Stomach (tissue), 8 donors: ENCODE measurements at regions not wholly inside any gene's neighbourhood (a gene's known extent, or its start where the extent isn't known, plus 50 kb on each side); places are given as distances from the start of the nearest gene placed in this dataset.
A peak's percentile ranks its signal among the peaks of the same experiment; 100 is the strongest.

Experiments used
- DNase-seq, 2 donors: peaks; one replicate each; pipeline versions ENCODE4 v3.0.0 to v3.0.0-alpha.2; 2013 to 2019
- H3K27ac ChIP-seq, 5 donors: fragments of 200-600 bp in 4 of 5; sonication (generic) in 4 of 5; one replicate each; pipeline ENCODE4 v1.5.1; 2013 to 2019; ENCODE audit warnings: mild to moderate bottlenecking in 1 of 5, moderate library complexity in 1 of 5
- H3K27me3 ChIP-seq, 3 donors: fragments of 200-600 bp; sonication (generic); one replicate each; pipeline ENCODE4 v1.5.1; 2017 to 2019; ENCODE audit warnings: mixed run types in 1 of 3
- H3K36me3 ChIP-seq, 4 donors: fragments of 200-600 bp; sonication (generic); 1 replicate in 3 of 4; 2 replicates in 1 of 4; pipeline ENCODE4 v1.5.1; 2016 to 2019
- H3K4me1 ChIP-seq, 4 donors: fragments of 200-600 bp; sonication (generic); one replicate each; pipeline ENCODE4 v1.5.1; 2016 to 2019
- H3K4me3 ChIP-seq, 4 donors: fragments of 200-600 bp; sonication (generic) in 3 of 4; one replicate each; pipeline ENCODE4 v1.5.1; 2016 to 2019; ENCODE audit warnings: mild to moderate bottlenecking in 1 of 4
- H3K9me3 ChIP-seq, 4 donors: fragments of 200-600 bp; sonication (generic); one replicate each; pipeline ENCODE4 v1.5.1; 2016 to 2019
- CTCF ChIP-seq, 7 experiments: fragments of 450-650 bp in 4 of 7; fragments of 200-600 bp in 3 of 7; sonication (generic) in 3 of 7; IDR thresholded peaks; one replicate each; pipeline ENCODE4 v1.5.1; 2016 to 2019; ENCODE audit warnings: antibody characterized with exemption in 7 of 7, control low read depth in 2 of 7, mild to moderate bottlenecking in 1 of 7
- EP300 ChIP-seq: sonication (generic); formaldehyde crosslinking; IDR thresholded peaks from one replicate; pipeline ENCODE4 v1.6.1; 2017; ENCODE audit warnings: antibody characterized with exemption
- POLR2A ChIP-seq, 4 donors: fragments of 450-650 bp; IDR thresholded peaks; one replicate each; pipeline ENCODE4 v1.6.1; 2016; ENCODE audit warnings: antibody characterized with exemption in 4 of 4, control low read depth in 2 of 4, mild to moderate bottlenecking in 1 of 4, moderate library complexity in 1 of 4
- POLR2AphosphoS5 ChIP-seq, 3 donors: sonication (generic); formaldehyde crosslinking; IDR thresholded peaks; one replicate each; pipeline ENCODE4 v1.6.1; 2016; ENCODE audit warnings: antibody characterized with exemption in 3 of 3
- WGBS, 5 donors: extraction: QIAGEN DNeasy Blood & Tissue Kit in 3 of 5; methylation state at CpG; one replicate each; pipeline versions ENCODE4 v1.1.5 to v1.1.7; 2013 to 2018; 5-methylcytosine and 5-hydroxymethylcytosine counted together
- intact Hi-C: fragments of 100-400 bp; cut with DNase I; formaldehyde crosslinking; loops from one replicate; pipeline ENCODE4 v1.15.1; 2023; ENCODE audit warnings: low total_unique reads
- donor health status: healthy with polysubstance abuse.
- donor health status: Bipolar disorder and iron deficiency.
- donor health status: healthy.

- WGBS, 5 donors = 87 to 95% (median 91%) methylated on average over 2 to 3 of the region's 3 CpGs
- Histone ChIP-seq H3K27me3 (no peaks in the 10 kb centered on the region), H3K9me3 (no peaks in the 10 kb centered on the region), H3K4me3 (no peak overlapping the region), H3K27ac (no peak overlapping the region), H3K36me3 (no peaks in the 10 kb centered on the region), H3K4me1 (no peaks in the 10 kb centered on the region)
- TF ChIP-seq POLR2A (IDR thresholded peaks at IDR 0.05) = no peak
- no peak for TF ChIP-seq EP300
- no peak for TF ChIP-seq POLR2AphosphoS5 (IDR thresholded peaks at IDR 0.05)
- TF ChIP-seq CTCF (IDR thresholded peaks at IDR 0.05) = no peak
- no peak for DNase-seq
- intact Hi-C loops = no loop called here
Measured at GRCh38 chr2:104402825-104403224, 451.1 kb upstream of the POU3F3 start.

GRCh38 chr2:104404526-104404925 lies 449.4 kb upstream of the POU3F3 start:
- no peak overlapping the region for H3K4me3 ChIP-seq
- H3K36me3 ChIP-seq = no peaks in the 10 kb centered on the region
- TF ChIP-seq POLR2A (IDR thresholded peaks at IDR 0.05) (no peak), POLR2AphosphoS5 (IDR thresholded peaks at IDR 0.05) (no peak), EP300 (no peak), CTCF (IDR thresholded peaks at IDR 0.05) (no peak)
- H3K4me1 ChIP-seq = no peaks in the 10 kb centered on the region
- no peak overlapping the region for H3K27ac ChIP-seq
- no peaks in the 10 kb centered on the region for H3K27me3 ChIP-seq
- WGBS, 5 donors = 66 to 81% (median 71%) methylated on average over 6 of the region's 6 CpGs
- DNase-seq = no peak
- intact Hi-C loops = no loop called here
- no peaks in the 10 kb centered on the region for H3K9me3 ChIP-seq

GRCh38 chr2:104405623-104406022 lies 448.3 kb upstream of the POU3F3 start:
- TF ChIP-seq POLR2AphosphoS5 (IDR thresholded peaks at IDR 0.05) (no peak), CTCF (IDR thresholded peaks at IDR 0.05) (no peak), EP300 (no peak), POLR2A (IDR thresholded peaks at IDR 0.05) (no peak)
- Histone ChIP-seq H3K36me3 (no peaks in the 10 kb centered on the region), H3K9me3 (no peaks in the 10 kb centered on the region), H3K4me1 (no peaks in the 10 kb centered on the region), H3K27me3 (no peaks in the 10 kb centered on the region), H3K4me3 (no peak overlapping the region), H3K27ac (no peak overlapping the region)
- WGBS, 5 donors = 77 to 90% (median 82%) methylated on average over 8 of the region's 8 CpGs
- DNase-seq = no peak
- intact Hi-C loops = no loop called here

GRCh38 chr2:104406261-104406726 lies 447.6 kb upstream of the POU3F3 start:
- DNase-seq = peak in 1 of 2 donors; percentile 83
- no peaks in the 10 kb centered on the region for H3K36me3 ChIP-seq
- no peak overlapping the region for H3K4me3 ChIP-seq
- no peaks in the 10 kb centered on the region for H3K27me3 ChIP-seq
- TF ChIP-seq POLR2AphosphoS5 (IDR thresholded peaks at IDR 0.05) (no peak), POLR2A (IDR thresholded peaks at IDR 0.05) (no peak), CTCF (IDR thresholded peaks at IDR 0.05) (no peak), EP300 (no peak)
- H3K9me3 ChIP-seq = no peaks in the 10 kb centered on the region
- WGBS, 5 donors = 58 to 70% (median 65%) methylated on average over 10 of the region's 10 CpGs
- intact Hi-C loops = no loop called here
- no peak overlapping the region for H3K27ac ChIP-seq
- H3K4me1 ChIP-seq = no peaks in the 10 kb centered on the region
